Stimulated activated naive CD8-positive, alpha-beta T cell treated with anti-CD3 and anti-CD28 coated beads, Interleukin-15, amount 100 ng/mL, for 72 hours (primary cell): ENCODE measurements at regions not wholly inside any gene's neighbourhood (a gene's known extent, or its start where the extent isn't known, plus 50 kb on each side); places are given as distances from the start of the nearest gene placed in this dataset.
"Not testable (repeated sequence)": the region's sequence is repeated elsewhere in the genome, so short reads cannot be mapped to it uniquely, and the experiment has no call there.

Experiments
- ATAC-seq: fragments of 150-1000 bp; cut with Tn5 transposase; 2 replicates; pipeline ENCODE4 v1.10.0; 2021; ENCODE audit warnings: mild to moderate bottlenecking, moderate library complexity
- DNase-seq, 2 donors: peaks; one replicate each; pipeline ENCODE4 v3.0.0; 2021 to 2022
- H3K27ac Mint-ChIP-seq, 2 donors: one replicate each; pipeline ENCODE4 v1.8.0; 2022; ENCODE audit warnings: mild to moderate bottlenecking in 2 of 2, mixed read lengths in 2 of 2, moderate library complexity in 2 of 2
- H3K27me3 Mint-ChIP-seq: one replicate; pipeline ENCODE4 v1.8.0; 2022; ENCODE audit warnings: mixed read lengths
- H3K4me1 Mint-ChIP-seq: one replicate; pipeline ENCODE4 v1.8.0; 2022; ENCODE audit warnings: mild to moderate bottlenecking, mixed read lengths
- H3K4me3 Mint-ChIP-seq, 2 donors: one replicate each; pipeline ENCODE4 v1.8.0; 2022; ENCODE audit warnings: mild to moderate bottlenecking in 2 of 2, mixed read lengths in 2 of 2, moderate library complexity in 1 of 2
- H3K9me3 Mint-ChIP-seq, 2 donors: one replicate each; pipeline ENCODE4 v1.8.0; 2022; ENCODE audit warnings: mixed read lengths in 2 of 2

GRCh38 chr6:139702706-139703105 is 328.3 kb upstream of the CITED2 start:
- ATAC-seq, result no peak
- Mint-ChIP-seq H3K27me3 (no peaks in the 10 kb centered on the region), H3K4me3 (no peak overlapping the region)

GRCh38 chr6:139701695-139702094 is 327.2 kb upstream of the CITED2 start:
- DNase-seq (no peak), ATAC-seq (no peak)
- no peak overlapping the region for H3K4me3 Mint-ChIP-seq
- H3K4me1 Mint-ChIP-seq, result peaks cover 6% of the 10 kb centered on the region
- H3K9me3 Mint-ChIP-seq, result peaks cover 0 to 8% of the 10 kb centered on the region in 2 donors
- H3K27ac Mint-ChIP-seq, result no peak overlapping the region
- no peaks in the 10 kb centered on the region for H3K27me3 Mint-ChIP-seq

More at GRCh38 chr6:139702706-139703105, 328.3 kb upstream of the CITED2 start:
- Mint-ChIP-seq H3K9me3 (peaks cover 0 to 8% of the 10 kb centered on the region in 2 donors), H3K4me1 (no peaks in the 10 kb centered on the region), H3K27ac (peak overlapping the region in 1 of 2 donors; percentile 8)
- no peak for DNase-seq

GRCh38 chr6:139701003-139701402 is 326.6 kb upstream of the CITED2 start:
- no peak overlapping the region for H3K4me3 Mint-ChIP-seq
- no peak for DNase-seq
- no peak for ATAC-seq
- peaks cover 0 to 8% of the 10 kb centered on the region in 2 donors for H3K9me3 Mint-ChIP-seq
- H3K27me3 Mint-ChIP-seq, result no peaks in the 10 kb centered on the region
- no peak overlapping the region for H3K27ac Mint-ChIP-seq
- H3K4me1 Mint-ChIP-seq, result peaks cover 6% of the 10 kb centered on the region

- no peak for DNase-seq
- peaks cover 6% of the 10 kb centered on the region for H3K4me1 Mint-ChIP-seq
- H3K9me3 Mint-ChIP-seq, result peaks cover 0 to 8% of the 10 kb centered on the region in 2 donors
- no peak overlapping the region for H3K4me3 Mint-ChIP-seq
- no peaks in the 10 kb centered on the region for H3K27me3 Mint-ChIP-seq
- ATAC-seq, result no peak
- H3K27ac Mint-ChIP-seq, result no peak overlapping the region
Observed at GRCh38 chr6:139699911-139700310, 325.5 kb upstream of the CITED2 start.

- Mint-ChIP-seq H3K4me1 (peaks cover 6% of the 10 kb centered on the region), H3K27ac (no peak overlapping the region), H3K27me3 (no peaks in the 10 kb centered on the region), H3K4me3 (no peak overlapping the region), H3K9me3 (peaks cover 0 to 8% of the 10 kb centered on the region in 2 donors)
- ATAC-seq (no peak), DNase-seq (no peak)
Observed at GRCh38 chr6:139699335-139699734, 324.9 kb upstream of the CITED2 start.

- Mint-ChIP-seq H3K9me3 (peaks cover 0 to 8% of the 10 kb centered on the region in 2 donors), H3K4me3 (no peak overlapping the region), H3K4me1 (peaks cover 6% of the 10 kb centered on the region), H3K27me3 (no peaks in the 10 kb centered on the region), H3K27ac (no peak overlapping the region)
- no peak for ATAC-seq
- no peak for DNase-seq
Observed at GRCh38 chr6:139698526-139699176, 324.2 kb upstream of the CITED2 start.

- not testable (repeated sequence) for H3K9me3 Mint-ChIP-seq, DNase-seq, H3K4me1 Mint-ChIP-seq, H3K4me3 Mint-ChIP-seq, H3K27me3 Mint-ChIP-seq, ATAC-seq
- H3K27ac Mint-ChIP-seq, result peak overlapping the region in 1 of 2 donors; percentile 45
Observed at GRCh38 chr6:139697856-139698255, 323.4 kb upstream of the CITED2 start.

- H3K4me1 Mint-ChIP-seq, ATAC-seq, H3K27ac Mint-ChIP-seq, H3K27me3 Mint-ChIP-seq, H3K9me3 Mint-ChIP-seq: not testable (repeated sequence)
- H3K4me3 Mint-ChIP-seq, result peak overlapping the region; percentile 61 to 77
- DNase-seq, result peak in 1 of 2 donors; percentile 10
Observed at GRCh38 chr6:139696991-139697390, 322.5 kb upstream of the CITED2 start.

- no peak overlapping the region for H3K4me3 Mint-ChIP-seq
- no peaks in the 10 kb centered on the region for H3K9me3 Mint-ChIP-seq
- ATAC-seq (no peak), DNase-seq (no peak)
- H3K27me3 Mint-ChIP-seq, result no peaks in the 10 kb centered on the region
- H3K27ac Mint-ChIP-seq, result no peak overlapping the region
- peaks cover 6% of the 10 kb centered on the region for H3K4me1 Mint-ChIP-seq
Observed at GRCh38 chr6:139695361-139695760, 320.9 kb upstream of the CITED2 start.

GRCh38 chr6:139693735-139694134 is 319.3 kb upstream of the CITED2 start:
- ATAC-seq (no peak), DNase-seq (no peak)
- Mint-ChIP-seq H3K4me3 (no peak overlapping the region), H3K27ac (no peak overlapping the region), H3K27me3 (no peaks in the 10 kb centered on the region), H3K4me1 (peaks cover 6% of the 10 kb centered on the region), H3K9me3 (no peaks in the 10 kb centered on the region)

- Mint-ChIP-seq H3K4me1 (no peaks in the 10 kb centered on the region), H3K4me3 (no peak overlapping the region), H3K27ac (no peak overlapping the region), H3K9me3 (no peaks in the 10 kb centered on the region), H3K27me3 (no peaks in the 10 kb centered on the region)
- ATAC-seq (no peak), DNase-seq (no peak)
Observed at GRCh38 chr6:139690007-139690406, 315.6 kb upstream of the CITED2 start.

GRCh38 chr6:139687055-139687454 is 312.6 kb upstream of the CITED2 start:
- ATAC-seq, result no peak
- H3K27ac Mint-ChIP-seq, result no peak overlapping the region
- no peak for DNase-seq
- no peaks in the 10 kb centered on the region for H3K27me3 Mint-ChIP-seq
- H3K4me1 Mint-ChIP-seq, result no peaks in the 10 kb centered on the region
- no peaks in the 10 kb centered on the region for H3K9me3 Mint-ChIP-seq
- H3K4me3 Mint-ChIP-seq, result no peak overlapping the region

GRCh38 chr6:139686308-139686707 is 311.9 kb upstream of the CITED2 start:
- Mint-ChIP-seq H3K27me3 (no peaks in the 10 kb centered on the region), H3K9me3 (no peaks in the 10 kb centered on the region), H3K4me1 (no peaks in the 10 kb centered on the region), H3K4me3 (no peak overlapping the region), H3K27ac (no peak overlapping the region)
- no peak for DNase-seq
- ATAC-seq, result no peak

GRCh38 chr6:139685009-139685408 is 310.6 kb upstream of the CITED2 start:
- Mint-ChIP-seq H3K4me1 (no peaks in the 10 kb centered on the region), H3K9me3 (no peaks in the 10 kb centered on the region), H3K4me3 (no peak overlapping the region), H3K27me3 (no peaks in the 10 kb centered on the region), H3K27ac (no peak overlapping the region)
- ATAC-seq (no peak), DNase-seq (no peak)

- ATAC-seq (no peak), DNase-seq (no peak)
- H3K27ac Mint-ChIP-seq, result no peak overlapping the region
- H3K4me1 Mint-ChIP-seq, result no peaks in the 10 kb centered on the region
- H3K4me3 Mint-ChIP-seq, result no peak overlapping the region
- H3K27me3 Mint-ChIP-seq, result no peaks in the 10 kb centered on the region
- no peaks in the 10 kb centered on the region for H3K9me3 Mint-ChIP-seq
Observed at GRCh38 chr6:139680819-139681218, 306.4 kb upstream of the CITED2 start.

GRCh38 chr6:139679516-139680179 is 305.2 kb upstream of the CITED2 start:
- DNase-seq (no peak), ATAC-seq (no peak)
- H3K4me1 Mint-ChIP-seq, result no peaks in the 10 kb centered on the region
- H3K27me3 Mint-ChIP-seq, result no peaks in the 10 kb centered on the region
- H3K27ac Mint-ChIP-seq, result no peak overlapping the region
- no peaks in the 10 kb centered on the region for H3K9me3 Mint-ChIP-seq
- H3K4me3 Mint-ChIP-seq, result no peak overlapping the region
